B cell (primary cell): ENCODE measurements at regions not wholly inside any gene's neighbourhood (a gene's known extent, or its start where the extent isn't known, plus 50 kb on each side); places are given as distances from the start of the nearest gene placed in this dataset.

Experiments used
- CTCF ChIP-seq: fragments of 200-600 bp; IDR thresholded peaks from one replicate; pipeline ENCODE4 v1.8.0; 2022; ENCODE audit warnings: antibody characterized with exemption, mild to moderate bottlenecking
- EZH2 ChIP-seq: IDR thresholded peaks from 2 replicates; pipeline ENCODE4 v1.6.1; 2012; ENCODE audit warnings: borderline replicate concordance, low read depth, mild to moderate bottlenecking, moderate library complexity, low read length; ENCODE audit not compliant: insufficient read depth, poor library complexity, severe bottlenecking

GRCh38 chr9:16325966-16326365 lies 544.5 kb downstream of the BNC2 start:
- TF ChIP-seq EZH2 (no peak), CTCF (no peak)
